GM10266 (cell line): ENCODE measurements at regions not wholly inside any gene's neighbourhood (a gene's known extent, or its start where the extent isn't known, plus 50 kb on each side); places are given as distances from the start of the nearest gene placed in this dataset.

ENCODE experiments used
- DNase-seq: peaks from one replicate; pipeline ENCODE4 v3.0.0; 2012; ENCODE audit errors: extremely low spot score
- TF ChIP-seq, protein P1 (sequence below): IDR thresholded peaks from 2 replicates; pipeline ENCODE4 v1.5.1; 2012; ENCODE audit warnings: mild to moderate bottlenecking, low read depth; ENCODE audit not compliant: control insufficient read depth, insufficient read depth; ENCODE audit errors: missing control alignments

GRCh38 chr2:191625016-191625415, 52.9 kb upstream of the NABP1 start:
- no peak for DNase-seq
- TF ChIP-seq, protein P1, sequence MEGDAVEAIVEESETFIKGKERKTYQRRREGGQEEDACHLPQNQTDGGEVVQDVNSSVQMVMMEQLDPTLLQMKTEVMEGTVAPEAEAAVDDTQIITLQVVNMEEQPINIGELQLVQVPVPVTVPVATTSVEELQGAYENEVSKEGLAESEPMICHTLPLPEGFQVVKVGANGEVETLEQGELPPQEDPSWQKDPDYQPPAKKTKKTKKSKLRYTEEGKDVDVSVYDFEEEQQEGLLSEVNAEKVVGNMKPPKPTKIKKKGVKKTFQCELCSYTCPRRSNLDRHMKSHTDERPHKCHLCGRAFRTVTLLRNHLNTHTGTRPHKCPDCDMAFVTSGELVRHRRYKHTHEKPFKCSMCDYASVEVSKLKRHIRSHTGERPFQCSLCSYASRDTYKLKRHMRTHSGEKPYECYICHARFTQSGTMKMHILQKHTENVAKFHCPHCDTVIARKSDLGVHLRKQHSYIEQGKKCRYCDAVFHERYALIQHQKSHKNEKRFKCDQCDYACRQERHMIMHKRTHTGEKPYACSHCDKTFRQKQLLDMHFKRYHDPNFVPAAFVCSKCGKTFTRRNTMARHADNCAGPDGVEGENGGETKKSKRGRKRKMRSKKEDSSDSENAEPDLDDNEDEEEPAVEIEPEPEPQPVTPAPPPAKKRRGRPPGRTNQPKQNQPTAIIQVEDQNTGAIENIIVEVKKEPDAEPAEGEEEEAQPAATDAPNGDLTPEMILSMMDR, result no peak

GRCh38 chr2:191625446-191625845, 52.5 kb upstream of the NABP1 start:
- TF ChIP-seq, protein P1, result no peak
- DNase-seq, result no peak

GRCh38 chr2:191626497-191627151, 51.3 kb upstream of the NABP1 start:
- TF ChIP-seq, protein P1, result no peak
- DNase-seq, result no peak

DNA sequence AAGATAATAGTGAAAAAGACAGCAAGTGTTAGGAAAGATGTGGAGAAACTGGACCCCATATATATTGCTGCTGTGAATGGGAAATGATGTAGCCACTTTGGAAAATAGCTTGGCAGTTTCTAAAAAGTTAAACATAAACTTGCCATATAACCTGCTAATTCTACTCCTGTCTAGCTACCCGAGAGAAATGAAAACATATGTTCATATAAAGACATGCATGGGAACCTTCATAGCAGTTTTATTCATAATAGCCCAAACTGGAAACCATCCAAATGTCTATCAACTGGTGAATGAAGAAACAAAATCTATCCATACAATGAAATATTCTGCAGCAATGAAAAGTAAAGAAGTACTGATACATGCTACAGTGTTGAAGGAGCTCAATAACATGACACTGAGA, 50.4 kb upstream of the NABP1 start:
- TF ChIP-seq, protein P1, result no peak
- DNase-seq, result no peak
